Upper lobe of left lung (tissue), 6 donors: ENCODE measurements at regions not wholly inside any gene's neighbourhood (a gene's known extent, or its start where the extent isn't known, plus 50 kb on each side); places are given as distances from the start of the nearest gene placed in this dataset.

Source experiments
- ATAC-seq, 2 donors: fragments of 200-7000 bp; cut with Tn5 transposase; one replicate each; pipeline ENCODE4 v1.9.1; 2022; ENCODE audit warnings: mild to moderate bottlenecking in 2 of 2, moderate library complexity in 2 of 2; ENCODE audit not compliant: low FRiP score in 2 of 2
- DNase-seq, 2 donors: peaks; one replicate each; pipeline ENCODE4 v3.0.0-alpha.2; 2019 to 2020
- H3K27ac ChIP-seq, 4 donors: fragments of 200-600 bp; sonication (generic); one replicate each; pipeline ENCODE4 v1.5.1; 2016 to 2019
- H3K27me3 ChIP-seq, 4 donors: fragments of 200-600 bp; sonication (generic); one replicate each; pipeline ENCODE4 v1.5.1; 2017 to 2019
- H3K36me3 ChIP-seq, 4 donors: fragments of 200-600 bp; sonication (generic); one replicate each; pipeline ENCODE4 v1.5.1; 2016 to 2019
- H3K4me1 ChIP-seq, 4 donors: fragments of 200-600 bp; sonication (generic); one replicate each; pipeline ENCODE4 v1.5.1; 2018 to 2019
- H3K4me3 ChIP-seq, 4 donors: fragments of 200-600 bp; sonication (generic); one replicate each; pipeline ENCODE4 v1.5.1; 2017 to 2019; ENCODE audit warnings: mild to moderate bottlenecking in 2 of 4, moderate library complexity in 1 of 4
- H3K9me3 ChIP-seq, 4 donors: fragments of 200-600 bp; sonication (generic); one replicate each; pipeline ENCODE4 v1.5.1; 2018 to 2019
- EP300 ChIP-seq, 4 donors: sonication (generic); formaldehyde crosslinking; IDR thresholded peaks; one replicate each; pipeline ENCODE4 v1.5.1; 2017; ENCODE audit warnings: antibody characterized with exemption in 4 of 4, control low read depth in 2 of 4
- POLR2A ChIP-seq, 4 donors: fragments of 450-650 bp; IDR thresholded peaks; one replicate each; pipeline ENCODE4 v1.5.1; 2016 to 2017; ENCODE audit warnings: antibody characterized with exemption in 4 of 4, mild to moderate bottlenecking in 2 of 4
- POLR2AphosphoS5 ChIP-seq, 2 donors: sonication (generic); formaldehyde crosslinking; IDR thresholded peaks; one replicate each; pipeline ENCODE4 v1.5.1; 2017; ENCODE audit warnings: antibody characterized with exemption in 2 of 2
- WGBS, 2 donors: methylation state at CpG; one replicate each; pipeline ENCODE4 v1.1.5; 2017 to 2018; 5-methylcytosine and 5-hydroxymethylcytosine counted together
- TF ChIP-seq, protein P1 (sequence below), 6 experiments: fragments of 450-650 bp in 4 of 6; fragments of 200-600 bp in 2 of 6; sonication (generic) in 2 of 6; IDR thresholded peaks; one replicate each; pipeline ENCODE4 v1.5.1; 2016 to 2019; ENCODE audit warnings: antibody characterized with exemption in 6 of 6
- donor health status: DM: no; HTN: no; CAD: no; lungs with moderate emphysema.
- donor health status: DM: no; HTN: yes; CAD: no; lungs with severe emphysema.

DNA sequence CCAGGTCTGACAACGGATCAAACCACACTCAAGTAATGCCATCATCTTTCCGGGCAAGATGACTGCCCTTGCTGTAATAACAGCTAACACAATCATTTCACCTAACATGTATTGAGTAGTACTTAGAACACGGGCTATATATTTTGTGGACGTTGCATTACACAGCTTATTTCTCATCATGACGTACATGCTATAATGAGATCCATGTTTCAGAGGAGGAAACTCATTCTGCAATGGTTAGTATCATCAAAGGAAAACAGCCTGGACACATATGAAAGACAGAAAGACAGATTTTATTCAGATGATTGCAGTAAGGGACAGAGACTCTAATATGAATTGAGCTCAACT, 446.7 kb downstream of the HS3ST3B1 start:
- ATAC-seq: no peak
- no peaks in the 10 kb centered on the region for H3K9me3 ChIP-seq
- peak overlapping the region; percentile 47 to 58 (median 54) for H3K27ac ChIP-seq
- 78 to 83% methylated on average over 5 of the region's 5 CpGs for WGBS, 2 donors
- no peaks in the 10 kb centered on the region for H3K36me3 ChIP-seq
- no peaks in the 10 kb centered on the region for H3K27me3 ChIP-seq
- no peak for DNase-seq
- peaks cover 0 to 4% (median 0%) of the 10 kb centered on the region in 4 donors for H3K4me1 ChIP-seq
- no peak overlapping the region for H3K4me3 ChIP-seq
- no peak for TF ChIP-seq POLR2AphosphoS5 (IDR thresholded peaks at IDR 0.05)

DNA sequence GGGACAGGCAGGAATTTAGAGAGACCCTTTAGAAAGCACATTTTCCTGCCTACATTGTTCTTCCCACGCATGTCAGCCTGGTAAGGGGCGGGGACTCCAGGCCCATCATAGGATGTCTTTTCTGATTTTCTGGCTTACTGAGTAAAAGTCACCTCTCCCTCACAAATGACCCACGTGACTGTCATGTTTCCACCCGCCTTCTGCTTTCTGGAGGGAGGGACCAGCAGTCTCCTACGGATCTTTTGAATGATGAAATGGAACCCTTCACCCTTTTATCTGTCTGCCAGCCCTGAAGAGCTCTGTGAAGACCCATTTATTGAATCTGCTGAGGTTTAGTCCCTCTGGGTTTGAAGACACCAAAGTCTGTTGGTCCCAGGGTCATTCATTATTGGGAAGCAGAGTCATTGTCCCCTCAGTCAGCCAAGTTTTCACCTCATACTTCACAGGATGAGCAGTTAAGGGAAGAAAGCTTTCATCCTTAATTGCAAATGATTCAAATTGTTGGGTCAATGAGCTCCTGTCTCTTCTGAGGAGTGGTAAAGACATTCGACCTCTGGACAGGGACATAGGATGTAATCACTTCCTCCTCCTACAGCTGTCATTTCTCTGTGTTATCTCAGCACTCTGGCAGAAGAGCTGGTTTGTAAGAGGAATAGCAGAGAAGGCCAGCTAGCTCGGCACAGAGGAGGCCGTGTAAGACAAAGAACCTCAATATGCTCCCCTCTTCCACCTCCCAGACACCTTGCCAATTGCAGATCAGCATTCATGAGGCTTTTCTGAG, 446.1 kb downstream of the HS3ST3B1 start:
- Histone ChIP-seq H3K36me3 (no peaks in the 10 kb centered on the region), H3K4me3 (no peak overlapping the region), H3K9me3 (no peaks in the 10 kb centered on the region), H3K4me1 (peaks cover 0 to 4% (median 0%) of the 10 kb centered on the region in 4 donors), H3K27ac (peak overlapping the region; percentile 47 to 58 (median 54)), H3K27me3 (no peaks in the 10 kb centered on the region)
- TF ChIP-seq EP300 (IDR thresholded peaks at IDR 0.05): no peak
- TF ChIP-seq POLR2A (IDR thresholded peaks at IDR 0.05): no peak
- TF ChIP-seq, protein P1, sequence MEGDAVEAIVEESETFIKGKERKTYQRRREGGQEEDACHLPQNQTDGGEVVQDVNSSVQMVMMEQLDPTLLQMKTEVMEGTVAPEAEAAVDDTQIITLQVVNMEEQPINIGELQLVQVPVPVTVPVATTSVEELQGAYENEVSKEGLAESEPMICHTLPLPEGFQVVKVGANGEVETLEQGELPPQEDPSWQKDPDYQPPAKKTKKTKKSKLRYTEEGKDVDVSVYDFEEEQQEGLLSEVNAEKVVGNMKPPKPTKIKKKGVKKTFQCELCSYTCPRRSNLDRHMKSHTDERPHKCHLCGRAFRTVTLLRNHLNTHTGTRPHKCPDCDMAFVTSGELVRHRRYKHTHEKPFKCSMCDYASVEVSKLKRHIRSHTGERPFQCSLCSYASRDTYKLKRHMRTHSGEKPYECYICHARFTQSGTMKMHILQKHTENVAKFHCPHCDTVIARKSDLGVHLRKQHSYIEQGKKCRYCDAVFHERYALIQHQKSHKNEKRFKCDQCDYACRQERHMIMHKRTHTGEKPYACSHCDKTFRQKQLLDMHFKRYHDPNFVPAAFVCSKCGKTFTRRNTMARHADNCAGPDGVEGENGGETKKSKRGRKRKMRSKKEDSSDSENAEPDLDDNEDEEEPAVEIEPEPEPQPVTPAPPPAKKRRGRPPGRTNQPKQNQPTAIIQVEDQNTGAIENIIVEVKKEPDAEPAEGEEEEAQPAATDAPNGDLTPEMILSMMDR (IDR thresholded peaks at IDR 0.05): no peak
- no peak for TF ChIP-seq POLR2AphosphoS5 (IDR thresholded peaks at IDR 0.05)
- whole genome bisulfite sequencing, 2 donors: 58 to 66% methylated on average over 8 of the region's 8 CpGs
- ATAC-seq (peak in 1 of 2 donors; percentile 56), DNase-seq (peak in 1 of 2 donors; percentile 41)

DNA sequence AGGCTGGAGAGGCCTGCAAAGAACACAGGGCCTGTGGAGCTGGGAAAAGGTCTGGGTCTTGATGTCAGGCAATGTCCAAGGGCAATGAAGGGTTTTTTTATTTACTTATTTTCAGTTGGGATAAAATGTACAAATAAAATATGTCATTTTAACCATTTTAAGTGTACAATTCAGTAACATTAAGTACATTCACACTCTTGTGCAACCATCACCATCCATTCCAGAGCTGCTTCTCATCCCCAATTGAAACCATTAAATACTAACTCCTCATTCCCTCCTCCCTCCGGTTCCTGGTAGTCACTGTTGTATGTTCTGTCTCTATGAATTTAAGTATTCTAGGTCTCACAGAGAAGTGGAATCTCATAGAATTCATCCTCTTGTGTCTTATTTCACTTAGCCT, 444.7 kb downstream of the HS3ST3B1 start:
- Histone ChIP-seq H3K4me3 (no peak overlapping the region), H3K27ac (peak overlapping the region in 2 of 4 donors; percentile 23 to 55), H3K4me1 (peaks cover 0 to 4% (median 0%) of the 10 kb centered on the region in 4 donors), H3K9me3 (no peaks in the 10 kb centered on the region), H3K27me3 (no peaks in the 10 kb centered on the region), H3K36me3 (no peaks in the 10 kb centered on the region)
- TF ChIP-seq POLR2AphosphoS5 (IDR thresholded peaks at IDR 0.05): no peak
- TF ChIP-seq EP300 (IDR thresholded peaks at IDR 0.05): no peak
- no peak for TF ChIP-seq POLR2A (IDR thresholded peaks at IDR 0.05)
- TF ChIP-seq, protein P1 (IDR thresholded peaks at IDR 0.05): no peak
- no peak for ATAC-seq
- WGBS, 2 donors: 86 to 91% methylated on average over 1 of the region's 1 CpG
- no peak for DNase-seq

DNA sequence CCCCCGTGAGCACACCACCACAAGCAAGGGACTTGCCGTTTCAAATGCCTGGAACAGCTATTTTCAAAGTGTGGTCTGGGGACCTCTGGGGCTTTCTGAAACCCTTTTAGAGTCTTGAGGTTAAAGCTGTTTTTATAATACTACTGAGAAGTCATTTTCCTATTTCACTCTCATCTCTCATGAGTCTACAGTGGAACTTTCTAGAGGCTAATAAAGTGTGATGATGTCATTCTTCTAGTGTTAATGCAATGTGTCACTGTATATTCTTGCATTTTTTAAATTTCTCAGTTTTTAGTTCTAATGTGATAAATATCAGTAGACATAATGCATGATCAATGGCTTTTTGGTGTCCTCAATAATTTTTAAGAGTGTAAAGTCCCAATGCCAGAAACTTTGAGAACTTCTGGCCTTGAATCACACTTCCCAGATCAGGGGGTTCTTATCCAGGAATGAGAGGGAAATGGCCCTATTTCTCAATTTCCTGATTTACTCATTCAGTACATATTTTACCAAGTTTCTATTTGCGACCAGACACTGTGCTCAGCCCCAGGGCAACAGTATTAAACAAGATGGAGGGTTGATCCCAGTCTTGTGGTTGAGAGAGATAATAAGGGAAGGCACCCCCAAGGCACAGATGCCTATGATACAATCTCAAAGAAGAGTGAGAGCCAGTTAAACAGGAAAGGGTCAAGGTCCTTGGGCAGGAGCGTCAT, 444.0 kb downstream of the HS3ST3B1 start:
- H3K4me1 ChIP-seq: peaks cover 0 to 4% (median 0%) of the 10 kb centered on the region in 4 donors
- WGBS, 2 donors: 67 to 74% methylated on average over 4 of the region's 4 CpGs
- TF ChIP-seq EP300 (IDR thresholded peaks at IDR 0.05) (no peak), POLR2A (IDR thresholded peaks at IDR 0.05) (no peak), POLR2AphosphoS5 (IDR thresholded peaks at IDR 0.05) (no peak)
- TF ChIP-seq, protein P1 (IDR thresholded peaks at IDR 0.05): no peak
- ATAC-seq (no peak), DNase-seq (no peak)
- no peak overlapping the region for H3K4me3 ChIP-seq
- no peaks in the 10 kb centered on the region for H3K9me3 ChIP-seq
- peak overlapping the region in 2 of 4 donors; percentile 23 to 55 for H3K27ac ChIP-seq
- no peaks in the 10 kb centered on the region for H3K36me3 ChIP-seq
- H3K27me3 ChIP-seq: no peaks in the 10 kb centered on the region

DNA sequence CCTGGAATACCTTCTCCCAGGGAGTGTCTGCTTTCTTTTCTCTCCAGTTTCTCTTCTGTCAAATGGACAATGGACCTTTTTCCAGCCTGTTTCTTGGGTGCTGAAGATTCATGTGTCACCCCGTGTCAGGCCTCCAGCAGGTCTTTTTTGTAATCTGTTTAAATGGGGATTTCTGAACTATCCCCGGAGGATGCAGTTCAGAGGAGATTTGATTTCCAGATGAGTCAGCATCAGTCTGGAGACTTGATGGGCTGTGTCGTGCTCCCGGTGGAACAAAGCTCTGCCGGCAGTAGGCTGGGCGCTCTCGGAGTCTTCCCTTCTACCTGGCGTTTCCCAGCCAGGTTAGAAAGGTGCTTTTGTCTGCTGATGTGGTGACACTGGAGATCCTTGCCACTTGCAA, 440.6 kb downstream of the HS3ST3B1 start:
- H3K4me3 ChIP-seq: no peak overlapping the region
- H3K27ac ChIP-seq: no peak overlapping the region
- no peaks in the 10 kb centered on the region for H3K36me3 ChIP-seq
- H3K27me3 ChIP-seq: no peaks in the 10 kb centered on the region
- no peak for TF ChIP-seq POLR2AphosphoS5 (IDR thresholded peaks at IDR 0.05)
- no peak for TF ChIP-seq POLR2A (IDR thresholded peaks at IDR 0.05)
- no peak for TF ChIP-seq EP300 (IDR thresholded peaks at IDR 0.05)
- TF ChIP-seq, protein P1 (IDR thresholded peaks at IDR 0.05): no peak
- peaks cover 0 to 9% (median 6%) of the 10 kb centered on the region in 4 donors for H3K4me1 ChIP-seq
- ATAC-seq: no peak
- 87 to 88% methylated on average over 8 of the region's 8 CpGs for WGBS, 2 donors
- no peaks in the 10 kb centered on the region for H3K9me3 ChIP-seq
- no peak for DNase-seq
